SK-N-SH treated with all-trans-retinoic acid at 6 μM for 48 hours (cell line): ENCODE measurements at regions not wholly inside any gene's neighbourhood (a gene's known extent, or its start where the extent isn't known, plus 50 kb on each side); places are given as distances from the start of the nearest gene placed in this dataset.

Experiments
- ATAC-seq: fragments of 200-7000 bp; cut with Tn5 transposase; 3 replicates; pipeline ENCODE4 v1.9.1; 2020; ENCODE audit warnings: mild to moderate bottlenecking, moderate library complexity
- ARNTL ChIP-seq: fragments of 450-650 bp; formaldehyde crosslinking; IDR thresholded peaks from 2 replicates; pipeline ENCODE4 v1.5.0; 2020; ENCODE audit warnings: low read depth, mild to moderate bottlenecking, moderate library complexity, borderline replicate concordance
- BACH2 ChIP-seq: fragments of 250-450 bp; sonication (Bioruptor Pico); IDR thresholded peaks from 2 replicates; pipeline ENCODE4 v1.9.0; 2021; ENCODE audit warnings: mild to moderate bottlenecking, borderline replicate concordance
- CSDC2 ChIP-seq: fragments of 250-450 bp; sonication (Bioruptor Pico); IDR thresholded peaks from 2 replicates; pipeline ENCODE4 v1.5.0; 2020; ENCODE audit warnings: mild to moderate bottlenecking, moderate library complexity
- ESRRG ChIP-seq: fragments of 250-450 bp; sonication (Bioruptor Pico); IDR thresholded peaks from 2 replicates; pipeline ENCODE4 v1.6.1; 2021; ENCODE audit warnings: mild to moderate bottlenecking
- ISL1 ChIP-seq: fragments of 250-450 bp; sonication (Bioruptor Pico); IDR thresholded peaks from 2 replicates; pipeline ENCODE4 v2.1.2; 2022; ENCODE audit warnings: mild to moderate bottlenecking, moderate library complexity
- OSR1 ChIP-seq: fragments of 250-450 bp; sonication (Bioruptor Pico); IDR thresholded peaks from 2 replicates; pipeline ENCODE4 v1.8.0; 2022; ENCODE audit warnings: moderate library complexity, mild to moderate bottlenecking, inconsistent platforms
- PATZ1 ChIP-seq: fragments of 250-450 bp; sonication (Bioruptor Pico); IDR thresholded peaks from 2 replicates; pipeline ENCODE4 v1.8.0; 2020; ENCODE audit warnings: mild to moderate bottlenecking, moderate library complexity, borderline replicate concordance
- PPARA ChIP-seq: fragments of 250-450 bp; sonication (Bioruptor Pico); IDR thresholded peaks from 2 replicates; pipeline ENCODE4 v1.5.0; 2020; ENCODE audit warnings: mild to moderate bottlenecking, borderline replicate concordance
- RARB ChIP-seq: fragments of 250-450 bp; sonication (Bioruptor Pico); IDR thresholded peaks from 2 replicates; pipeline ENCODE4 v1.8.0; 2021; ENCODE audit warnings: mild to moderate bottlenecking, moderate library complexity
- SNAI2 ChIP-seq: fragments of 250-450 bp; sonication (Bioruptor Pico); IDR thresholded peaks from 2 replicates; pipeline ENCODE4 v1.5.0; 2020; ENCODE audit warnings: mild to moderate bottlenecking, moderate library complexity
- TCF4 ChIP-seq: fragments of 250-450 bp; sonication (Bioruptor Pico); IDR thresholded peaks from 2 replicates; pipeline ENCODE4 v1.8.0; 2021; ENCODE audit warnings: mild to moderate bottlenecking, moderate library complexity, borderline replicate concordance
- TOX ChIP-seq: fragments of 250-450 bp; sonication (Bioruptor Pico); IDR thresholded peaks from 2 replicates; pipeline ENCODE4 v1.8.0; 2021; ENCODE audit warnings: mild to moderate bottlenecking, moderate library complexity, borderline replicate concordance
- ZC3H10 ChIP-seq: fragments of 250-450 bp; sonication (Bioruptor Pico); IDR thresholded peaks from 2 replicates; pipeline ENCODE4 v1.5.1; 2021; ENCODE audit warnings: mild to moderate bottlenecking, moderate library complexity
- ZFP3 ChIP-seq: fragments of 250-450 bp; sonication (Bioruptor Pico); IDR thresholded peaks from 2 replicates; pipeline ENCODE4 v1.5.0; 2020; ENCODE audit warnings: mild to moderate bottlenecking, moderate library complexity
- ZNF565 ChIP-seq: fragments of 450-650 bp; formaldehyde crosslinking; conservative IDR thresholded peaks from 2 replicates; pipeline ENCODE4 v1.5.0; 2020; ENCODE audit warnings: low read depth, mild to moderate bottlenecking, moderate library complexity
- ZNF70 ChIP-seq: fragments of 450-650 bp; formaldehyde crosslinking; IDR thresholded peaks from 2 replicates; pipeline ENCODE4 v1.5.0; 2020; ENCODE audit warnings: mild to moderate bottlenecking, moderate library complexity
- TF ChIP-seq, protein P1 (sequence below): fragments of 250-450 bp; sonication (Bioruptor Pico); IDR thresholded peaks from 2 replicates; pipeline ENCODE4 v1.8.0; 2021; ENCODE audit warnings: low read depth, mild to moderate bottlenecking, moderate library complexity, borderline replicate concordance
- TF ChIP-seq, protein P2 (sequence below): fragments of 250-450 bp; sonication (Bioruptor Pico); IDR thresholded peaks from 2 replicates; pipeline ENCODE4 v1.5.1; 2021; ENCODE audit warnings: mild to moderate bottlenecking, moderate library complexity

GRCh38 chr9:18215626-18216025, 258.3 kb upstream of the ADAMTSL1 start:
- TF ChIP-seq ISL1, result no peak
- TF ChIP-seq ZNF565, result no peak
- no peak for TF ChIP-seq ARNTL
- TF ChIP-seq, protein P1, sequence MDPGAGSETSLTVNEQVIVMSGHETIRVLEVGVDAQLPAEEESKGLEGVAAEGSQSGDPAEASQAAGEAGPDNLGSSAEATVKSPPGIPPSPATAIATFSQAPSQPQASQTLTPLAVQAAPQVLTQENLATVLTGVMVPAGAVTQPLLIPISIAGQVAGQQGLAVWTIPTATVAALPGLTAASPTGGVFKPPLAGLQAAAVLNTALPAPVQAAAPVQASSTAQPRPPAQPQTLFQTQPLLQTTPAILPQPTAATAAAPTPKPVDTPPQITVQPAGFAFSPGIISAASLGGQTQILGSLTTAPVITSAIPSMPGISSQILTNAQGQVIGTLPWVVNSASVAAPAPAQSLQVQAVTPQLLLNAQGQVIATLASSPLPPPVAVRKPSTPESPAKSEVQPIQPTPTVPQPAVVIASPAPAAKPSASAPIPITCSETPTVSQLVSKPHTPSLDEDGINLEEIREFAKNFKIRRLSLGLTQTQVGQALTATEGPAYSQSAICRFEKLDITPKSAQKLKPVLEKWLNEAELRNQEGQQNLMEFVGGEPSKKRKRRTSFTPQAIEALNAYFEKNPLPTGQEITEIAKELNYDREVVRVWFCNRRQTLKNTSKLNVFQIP (CRISPR knock-in tag), result no peak
- TF ChIP-seq TOX (CRISPR knock-in tag), result no peak
- TF ChIP-seq TCF4 (CRISPR knock-in tag), result no peak
- TF ChIP-seq ESRRG (CRISPR knock-in tag), result no peak
- TF ChIP-seq, protein P2, sequence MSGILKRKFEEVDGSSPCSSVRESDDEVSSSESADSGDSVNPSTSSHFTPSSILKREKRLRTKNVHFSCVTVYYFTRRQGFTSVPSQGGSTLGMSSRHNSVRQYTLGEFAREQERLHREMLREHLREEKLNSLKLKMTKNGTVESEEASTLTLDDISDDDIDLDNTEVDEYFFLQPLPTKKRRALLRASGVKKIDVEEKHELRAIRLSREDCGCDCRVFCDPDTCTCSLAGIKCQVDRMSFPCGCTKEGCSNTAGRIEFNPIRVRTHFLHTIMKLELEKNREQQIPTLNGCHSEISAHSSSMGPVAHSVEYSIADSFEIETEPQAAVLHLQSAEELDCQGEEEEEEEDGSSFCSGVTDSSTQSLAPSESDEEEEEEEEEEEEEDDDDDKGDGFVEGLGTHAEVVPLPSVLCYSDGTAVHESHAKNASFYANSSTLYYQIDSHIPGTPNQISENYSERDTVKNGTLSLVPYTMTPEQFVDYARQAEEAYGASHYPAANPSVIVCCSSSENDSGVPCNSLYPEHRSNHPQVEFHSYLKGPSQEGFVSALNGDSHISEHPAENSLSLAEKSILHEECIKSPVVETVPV (CRISPR knock-in tag), result no peak
- TF ChIP-seq BACH2, result no peak
- no peak for TF ChIP-seq CSDC2
- TF ChIP-seq OSR1, result no peak
- TF ChIP-seq PPARA (CRISPR knock-in tag), result no peak
- no peak for ATAC-seq

DNA sequence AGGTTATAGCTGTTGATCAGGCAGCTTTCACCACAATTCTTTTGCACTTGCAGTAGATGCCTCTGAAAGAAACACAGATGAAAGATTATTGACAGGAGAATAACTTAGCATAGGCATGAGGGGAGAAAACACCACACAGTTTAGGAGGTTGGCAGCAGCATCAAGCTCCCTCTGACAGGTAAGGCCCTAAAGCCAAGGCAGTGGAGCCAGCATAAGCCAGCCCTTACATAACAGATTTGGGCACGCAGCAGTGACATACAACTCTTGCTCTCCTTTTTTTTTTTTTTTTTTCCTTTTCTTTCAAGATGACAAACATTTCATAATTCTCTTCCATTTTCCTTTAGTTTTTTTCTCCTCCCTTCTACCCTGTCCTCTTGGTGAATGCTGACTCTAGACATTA, 257.6 kb upstream of the ADAMTSL1 start:
- TF ChIP-seq, protein P1 (CRISPR knock-in tag), result no peak
- TF ChIP-seq ZC3H10 (CRISPR knock-in tag), result no peak
- TF ChIP-seq, protein P2 (CRISPR knock-in tag), result no peak
- ATAC-seq, result no peak

GRCh38 chr9:18228101-18228500, 245.9 kb upstream of the ADAMTSL1 start:
- TF ChIP-seq PATZ1 (CRISPR knock-in tag), result no peak
- TF ChIP-seq ISL1, result no peak
- TF ChIP-seq ZNF565, result no peak
- TF ChIP-seq, protein P2 (CRISPR knock-in tag), result no peak
- no peak for TF ChIP-seq ZNF70 (CRISPR knock-in tag)
- no peak for TF ChIP-seq ZFP3 (CRISPR knock-in tag)
- TF ChIP-seq, protein P1 (CRISPR knock-in tag), result no peak
- TF ChIP-seq TOX (CRISPR knock-in tag), result no peak
- no peak for TF ChIP-seq SNAI2 (CRISPR knock-in tag)
- TF ChIP-seq RARB, result no peak
- no peak for TF ChIP-seq OSR1
- no peak for TF ChIP-seq ZC3H10 (CRISPR knock-in tag)
- TF ChIP-seq CSDC2, result no peak
- no peak for ATAC-seq
